ENCODE measurements at regions not wholly inside any gene's neighbourhood (a gene's known extent, or its start where the extent isn't known, plus 50 kb on each side); places are given as distances from the start of the nearest gene placed in this dataset.

- no peak overlapping the region for H3K4me3 ChIP-seq
- peaks cover 2% of the 10 kb centered on the region; the same call in 1 of the 2 replicates for H3K4me1 ChIP-seq
- no peak for DNase-seq
- no peak overlapping the region for H3K27ac ChIP-seq
- H3K27me3 ChIP-seq, result no peaks in the 10 kb centered on the region
- no peaks in the 10 kb centered on the region for H3K36me3 ChIP-seq
- no peaks in the 10 kb centered on the region for H3K9me3 ChIP-seq (replicated peaks)
These were observed 86.9 kb upstream of the PRR5 start for GRCh38 chr22:44615146-44615545.

- Histone ChIP-seq H3K9me3 (replicated peaks) (no peaks in the 10 kb centered on the region), H3K27me3 (no peaks in the 10 kb centered on the region), H3K36me3 (no peaks in the 10 kb centered on the region), H3K4me3 (no peak overlapping the region), H3K4me1 (no peaks in the 10 kb centered on the region), H3K27ac (no peak overlapping the region)
- DNase-seq, result no peak
These were observed 88.8 kb upstream of the PRR5 start for GRCh38 chr22:44613196-44613595.

GRCh38 chr22:44611880-44612496 lies 90.0 kb upstream of the PRR5 start:
- Histone ChIP-seq H3K27ac (no peak overlapping the region), H3K27me3 (no peaks in the 10 kb centered on the region), H3K4me3 (no peak overlapping the region), H3K36me3 (no peaks in the 10 kb centered on the region), H3K4me1 (no peaks in the 10 kb centered on the region), H3K9me3 (replicated peaks) (no peaks in the 10 kb centered on the region)
- DNase-seq, result no peak

- H3K27me3 ChIP-seq, result peaks cover 7% of the 10 kb centered on the region; the same call in 1 of the 2 replicates
- no peak overlapping the region for H3K27ac ChIP-seq
- no peaks in the 10 kb centered on the region for H3K4me1 ChIP-seq
- no peaks in the 10 kb centered on the region for H3K9me3 ChIP-seq (replicated peaks)
- no peaks in the 10 kb centered on the region for H3K36me3 ChIP-seq
- no peak overlapping the region for H3K4me3 ChIP-seq
- DNase-seq, result no peak
These were observed 91.9 kb upstream of the PRR5 start for GRCh38 chr22:44610071-44610470.

- H3K9me3 ChIP-seq (replicated peaks), result no peaks in the 10 kb centered on the region
- H3K36me3 ChIP-seq, result no peaks in the 10 kb centered on the region
- H3K27ac ChIP-seq, result no peak overlapping the region
- H3K4me1 ChIP-seq, result no peaks in the 10 kb centered on the region
- peaks cover 7% of the 10 kb centered on the region; the same call in 1 of the 2 replicates for H3K27me3 ChIP-seq
- no peak for DNase-seq
- H3K4me3 ChIP-seq, result no peak overlapping the region
These were observed 92.5 kb upstream of the PRR5 start for GRCh38 chr22:44609400-44609988.

- no peak overlapping the region for H3K27ac ChIP-seq
- H3K36me3 ChIP-seq, result no peaks in the 10 kb centered on the region
- no peaks in the 10 kb centered on the region for H3K4me1 ChIP-seq
- H3K9me3 ChIP-seq (replicated peaks), result no peaks in the 10 kb centered on the region
- H3K4me3 ChIP-seq, result no peak overlapping the region
- DNase-seq, result no peak
- H3K27me3 ChIP-seq, result peaks cover 7% of the 10 kb centered on the region; the same call in 1 of the 2 replicates
These were observed 93.2 kb upstream of the PRR5 start for GRCh38 chr22:44608597-44609399.

GRCh38 chr22:44606126-44606525 lies 95.9 kb upstream of the PRR5 start:
- Histone ChIP-seq H3K9me3 (replicated peaks) (no peaks in the 10 kb centered on the region), H3K4me3 (no peak overlapping the region), H3K4me1 (no peaks in the 10 kb centered on the region), H3K27me3 (peaks cover 7% of the 10 kb centered on the region; the same call in 1 of the 2 replicates), H3K36me3 (no peaks in the 10 kb centered on the region), H3K27ac (no peak overlapping the region)
- DNase-seq, result no peak

GRCh38 chr22:44605486-44605885 lies 96.5 kb upstream of the PRR5 start:
- peaks cover 7% of the 10 kb centered on the region; the same call in 1 of the 2 replicates for H3K27me3 ChIP-seq
- no peak overlapping the region for H3K27ac ChIP-seq
- H3K9me3 ChIP-seq (replicated peaks), result no peaks in the 10 kb centered on the region
- no peak for DNase-seq
- no peaks in the 10 kb centered on the region for H3K4me1 ChIP-seq
- H3K36me3 ChIP-seq, result no peaks in the 10 kb centered on the region
- H3K4me3 ChIP-seq, result no peak overlapping the region

GRCh38 chr22:44604991-44605390 lies 97.0 kb upstream of the PRR5 start:
- H3K4me3 ChIP-seq, result no peak overlapping the region
- no peaks in the 10 kb centered on the region for H3K36me3 ChIP-seq
- H3K9me3 ChIP-seq (replicated peaks), result no peaks in the 10 kb centered on the region
- peaks cover 7% of the 10 kb centered on the region; the same call in 1 of the 2 replicates for H3K27me3 ChIP-seq
- no peaks in the 10 kb centered on the region for H3K4me1 ChIP-seq
- DNase-seq, result no peak
- no peak overlapping the region for H3K27ac ChIP-seq

- Histone ChIP-seq H3K27ac (no peak overlapping the region), H3K36me3 (no peaks in the 10 kb centered on the region), H3K9me3 (replicated peaks) (no peaks in the 10 kb centered on the region), H3K4me1 (no peaks in the 10 kb centered on the region), H3K4me3 (no peak overlapping the region), H3K27me3 (peaks cover 7% of the 10 kb centered on the region; the same call in 1 of the 2 replicates)
- DNase-seq, result no peak
These were observed 97.5 kb upstream of the PRR5 start for GRCh38 chr22:44604455-44604854.

- Histone ChIP-seq H3K27me3 (peaks cover 7% of the 10 kb centered on the region; the same call in 1 of the 2 replicates), H3K4me1 (no peaks in the 10 kb centered on the region), H3K4me3 (no peak overlapping the region), H3K36me3 (no peaks in the 10 kb centered on the region), H3K27ac (no peak overlapping the region), H3K9me3 (replicated peaks) (no peaks in the 10 kb centered on the region)
- no peak for DNase-seq
These were observed 98.2 kb upstream of the PRR5 start for GRCh38 chr22:44603767-44604166.

GRCh38 chr22:44601725-44602124 lies 100.3 kb upstream of the PRR5 start:
- no peak for DNase-seq
- Histone ChIP-seq H3K27me3 (peaks cover 7% of the 10 kb centered on the region; the same call in 1 of the 2 replicates), H3K9me3 (replicated peaks) (no peaks in the 10 kb centered on the region), H3K27ac (no peak overlapping the region), H3K4me3 (no peak overlapping the region), H3K4me1 (peaks cover 14% of the 10 kb centered on the region), H3K36me3 (no peaks in the 10 kb centered on the region)

GRCh38 chr22:44601189-44601588 lies 100.8 kb upstream of the PRR5 start:
- Histone ChIP-seq H3K27me3 (peaks cover 7% of the 10 kb centered on the region; the same call in 1 of the 2 replicates), H3K4me3 (no peak overlapping the region), H3K4me1 (peaks cover 20% of the 10 kb centered on the region)

GRCh38 chr22:44600207-44600785 lies 101.7 kb upstream of the PRR5 start:
- Histone ChIP-seq H3K36me3 (no peaks in the 10 kb centered on the region), H3K4me1 (peaks cover 26% of the 10 kb centered on the region), H3K27me3 (no peaks in the 10 kb centered on the region; the same call in 1 of the 2 replicates), H3K9me3 (replicated peaks) (no peaks in the 10 kb centered on the region), H3K27ac (no peak overlapping the region), H3K4me3 (no peak overlapping the region)
- no peak for DNase-seq

More at GRCh38 chr22:44601189-44601588, 100.8 kb upstream of the PRR5 start:
- Histone ChIP-seq H3K27ac (no peak overlapping the region), H3K9me3 (replicated peaks) (no peaks in the 10 kb centered on the region), H3K36me3 (no peaks in the 10 kb centered on the region)
- DNase-seq, result no peak

Data from SJCRH30 (cell line).